AG08395 (cell line): ENCODE measurements at regions not wholly inside any gene's neighbourhood (a gene's known extent, or its start where the extent isn't known, plus 50 kb on each side); places are given as distances from the start of the nearest gene placed in this dataset.

Source experiments
- DNase-seq: peaks from one replicate; pipeline ENCODE4 v3.0.0; 2012; ENCODE audit warnings: mixed read lengths, low spot score

DNA sequence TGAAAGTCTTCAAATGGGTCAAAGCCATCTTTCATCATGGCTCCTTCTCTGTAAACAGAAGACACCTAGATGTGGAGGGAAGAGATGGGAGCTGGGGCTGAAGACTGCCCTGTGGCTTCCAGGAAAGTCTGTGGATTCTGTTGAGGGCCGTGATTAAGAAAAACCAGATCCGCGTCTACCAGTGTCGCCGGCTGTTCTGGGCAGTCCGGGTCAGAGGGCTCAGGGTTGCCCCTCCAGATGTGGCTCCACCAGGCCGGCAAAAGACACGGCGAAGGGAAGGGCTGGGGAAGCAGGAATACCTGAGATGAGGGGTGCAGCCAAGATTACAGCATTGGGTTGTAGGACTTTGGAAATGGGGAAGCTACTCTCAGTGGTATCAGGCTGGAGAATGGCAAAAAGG lies 162.6 kb downstream of the RHOU start:
- DNase-seq: no peak

DNA sequence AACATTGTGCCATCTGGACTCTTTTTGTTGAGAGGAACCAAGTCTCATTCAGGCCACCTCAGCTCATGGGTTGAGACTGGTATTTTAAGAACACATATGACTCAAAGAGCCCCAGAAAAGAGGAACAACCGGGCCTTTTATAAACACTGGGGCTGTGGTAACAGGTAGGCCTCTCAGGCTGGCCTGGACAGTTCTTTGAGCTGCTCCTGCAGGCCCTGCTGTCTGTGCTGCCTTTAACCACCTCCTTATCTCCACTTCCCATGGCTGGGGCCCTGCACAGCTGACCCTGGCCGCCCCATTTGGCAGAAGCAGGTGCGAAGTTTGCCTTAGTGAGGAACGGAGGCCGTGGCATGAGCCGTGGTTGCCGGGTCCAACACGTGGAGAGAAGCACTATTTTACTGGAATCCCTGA lies 163.3 kb downstream of the RHOU start:
- DNase-seq: no peak

DNA sequence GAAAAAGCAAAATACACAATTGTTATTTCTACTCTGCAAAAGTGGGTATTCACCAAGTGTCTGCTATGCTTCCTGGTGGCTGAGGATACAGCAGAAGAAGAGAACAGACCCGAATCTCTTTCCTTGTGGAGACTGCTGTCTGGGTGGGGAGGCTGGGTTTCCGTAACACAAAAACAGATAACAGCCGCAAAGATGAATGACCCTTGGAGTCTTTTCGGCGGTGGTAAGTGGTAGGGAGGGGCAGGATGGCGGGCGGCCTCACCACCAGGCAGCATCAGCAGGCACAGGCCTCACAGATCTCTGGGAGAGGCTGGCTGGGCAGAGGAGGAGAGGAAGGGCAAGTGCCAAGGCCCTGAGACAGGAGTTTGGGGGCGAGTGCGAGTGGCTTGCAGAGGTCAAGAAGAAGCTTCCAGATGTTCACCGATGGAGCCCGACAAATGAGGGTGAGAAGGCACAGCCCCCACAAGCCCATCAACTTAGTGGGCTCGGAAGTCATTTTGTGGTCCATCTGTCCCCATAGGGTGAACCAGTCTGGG lies 164.2 kb downstream of the RHOU start:
- DNase-seq: no peak

DNA sequence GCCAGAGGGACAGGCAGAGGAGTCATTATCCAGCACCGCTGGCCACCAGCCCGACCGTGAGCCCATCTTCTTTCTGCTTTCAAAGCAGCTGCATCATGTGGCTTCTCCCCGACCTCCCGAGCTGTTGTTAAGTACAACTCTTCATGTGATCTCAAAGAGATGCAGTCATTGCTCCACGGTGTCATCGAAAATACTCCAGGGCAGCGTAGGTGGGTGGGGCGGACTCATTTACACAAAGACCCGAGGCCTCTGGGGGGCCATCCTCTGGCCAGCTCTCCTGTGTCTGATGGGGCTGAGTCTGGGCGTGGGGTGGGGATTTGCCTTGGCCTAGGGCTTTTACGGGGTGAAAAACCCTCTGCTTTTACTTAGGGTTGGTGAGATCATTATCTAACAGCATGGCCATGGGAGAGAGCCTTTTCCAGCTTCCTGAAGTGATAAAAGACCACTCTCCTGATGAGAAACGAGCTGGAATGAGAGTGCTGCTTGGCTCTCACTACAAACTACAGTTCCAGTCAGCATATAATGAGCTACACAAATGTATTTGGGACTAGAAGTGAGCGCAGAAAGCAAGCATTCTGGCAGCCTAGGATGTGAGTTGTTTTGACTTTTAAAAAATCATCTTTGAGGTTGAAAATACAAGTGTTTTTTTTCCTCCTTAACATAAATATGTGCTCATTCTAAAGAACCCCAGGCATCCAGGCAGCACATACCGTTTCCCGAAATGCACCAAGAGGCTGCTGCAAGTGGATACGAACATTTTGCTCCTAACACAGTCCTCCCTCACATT lies 165.0 kb downstream of the RHOU start:
- DNase-seq: no peak

DNA sequence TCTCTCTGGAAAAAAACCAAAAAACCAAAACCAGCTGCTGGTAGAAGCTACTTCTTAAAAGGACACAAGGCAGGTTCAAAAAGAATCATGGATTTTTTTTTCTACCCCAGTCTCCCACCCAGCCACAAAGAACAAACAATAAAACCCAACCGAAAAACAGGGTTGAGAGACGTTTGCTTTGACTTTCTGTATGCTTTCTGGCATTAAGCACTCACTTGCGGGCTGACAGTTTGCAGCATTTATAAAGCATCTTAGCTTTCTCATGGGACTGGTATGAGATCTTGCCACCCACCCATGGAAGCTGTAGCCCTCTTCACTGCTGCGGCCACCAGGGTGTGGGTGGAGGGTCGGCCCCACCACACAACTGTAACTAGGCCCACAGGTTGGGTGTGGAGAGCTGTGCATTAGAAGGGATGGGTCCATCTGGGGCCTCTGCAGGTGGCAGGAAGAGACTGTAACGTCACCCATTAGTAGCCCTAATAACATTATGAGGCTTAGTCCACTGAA lies 165.7 kb downstream of the RHOU start:
- no peak for DNase-seq

DNA sequence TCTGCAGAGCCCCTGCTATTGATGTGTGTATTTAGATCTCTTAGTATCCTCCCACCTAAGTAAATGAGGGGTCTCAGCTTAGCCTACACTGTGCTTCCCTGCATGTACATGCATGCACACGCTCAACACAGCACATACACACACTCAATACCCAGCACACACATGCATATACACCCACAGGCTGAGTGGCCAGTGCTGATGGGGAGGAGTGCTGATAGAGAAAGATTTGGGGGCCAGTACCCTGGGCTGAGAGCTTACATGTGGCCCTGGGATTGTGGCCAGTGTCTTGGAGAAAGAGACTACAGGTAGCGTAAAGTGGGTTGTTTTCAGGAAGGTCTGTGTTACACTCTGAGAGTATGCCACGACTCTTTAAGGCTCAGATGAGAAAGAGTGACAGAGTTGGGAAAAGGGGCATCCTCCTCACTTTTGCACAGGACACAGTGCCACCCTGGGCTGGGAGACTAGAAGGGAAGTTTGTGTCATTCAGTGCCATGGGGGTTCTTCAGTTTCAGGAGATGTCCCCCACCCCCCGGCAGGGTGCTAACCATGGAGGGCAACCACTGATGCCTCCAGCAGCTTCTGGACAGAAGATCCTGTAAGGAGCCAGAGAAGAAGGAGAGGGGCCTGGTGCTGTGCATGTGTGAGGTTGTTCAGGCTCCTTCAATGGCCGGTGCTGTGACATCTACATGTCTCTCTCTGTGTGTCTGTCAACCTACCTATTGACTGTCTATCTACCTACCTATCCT lies 166.8 kb downstream of the RHOU start:
- DNase-seq: no peak

DNA sequence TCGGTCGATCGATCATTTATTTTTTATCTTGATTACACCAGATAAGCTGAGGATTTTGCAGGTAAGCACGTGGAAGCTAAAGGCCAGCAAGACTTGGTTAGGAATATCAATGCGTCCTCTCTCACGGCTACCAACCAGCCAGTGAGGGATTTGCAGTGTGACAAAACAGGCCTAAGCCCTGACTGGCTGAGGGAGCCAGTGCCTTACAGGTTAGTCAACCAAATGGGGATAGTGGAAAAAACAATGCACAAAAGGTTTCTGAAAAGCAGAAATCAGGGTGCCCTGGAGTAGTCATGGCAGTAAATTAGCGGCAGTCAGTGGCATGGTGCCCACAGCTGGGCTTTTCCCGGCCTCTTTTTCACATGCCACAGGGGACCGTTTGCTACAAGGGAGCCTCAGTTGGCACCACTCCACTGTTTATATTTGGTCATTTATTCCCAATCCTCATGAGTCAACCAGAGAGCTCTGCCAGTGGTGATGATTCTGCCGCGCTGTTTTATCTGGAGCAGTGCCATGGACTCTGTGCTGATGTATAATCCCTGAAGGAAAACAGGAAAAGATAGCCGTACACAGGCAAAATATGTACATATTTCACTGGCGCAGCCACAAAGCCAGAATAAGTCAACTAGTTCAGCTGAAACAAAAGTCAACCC lies 167.6 kb downstream of the RHOU start:
- peak; percentile 95 for DNase-seq

DNA sequence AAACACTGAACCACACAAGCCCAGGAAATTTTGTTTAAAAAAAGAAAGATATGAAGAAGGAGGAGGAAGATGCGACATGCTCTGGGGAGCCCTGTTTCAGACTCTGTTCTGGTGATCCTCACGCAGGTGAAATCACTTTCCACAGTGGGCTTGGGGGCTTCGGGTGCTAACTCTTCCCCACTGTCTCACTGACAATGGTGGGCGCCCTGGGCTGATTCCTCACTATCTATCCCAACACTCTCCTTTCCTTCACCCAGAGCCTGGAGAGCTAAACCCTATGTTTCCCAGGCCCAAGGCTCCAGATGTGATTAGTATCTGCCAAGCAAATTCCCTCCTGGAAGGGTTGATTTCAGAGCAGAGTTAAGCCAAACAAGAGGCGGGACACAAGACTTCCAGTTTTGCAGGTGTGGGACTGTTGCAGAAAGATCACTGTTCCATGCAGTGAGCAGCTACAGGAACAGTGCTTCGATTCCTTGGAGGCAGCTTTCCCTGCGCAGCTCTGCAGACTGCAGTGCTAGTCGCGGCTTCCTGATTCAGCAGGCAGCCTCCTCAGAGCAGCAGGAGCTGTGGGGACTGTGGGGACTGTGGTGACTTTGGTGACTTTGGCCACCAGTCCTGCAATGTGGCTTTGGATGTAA lies 168.3 kb downstream of the RHOU start:
- DNase-seq: peak; percentile 11

DNA sequence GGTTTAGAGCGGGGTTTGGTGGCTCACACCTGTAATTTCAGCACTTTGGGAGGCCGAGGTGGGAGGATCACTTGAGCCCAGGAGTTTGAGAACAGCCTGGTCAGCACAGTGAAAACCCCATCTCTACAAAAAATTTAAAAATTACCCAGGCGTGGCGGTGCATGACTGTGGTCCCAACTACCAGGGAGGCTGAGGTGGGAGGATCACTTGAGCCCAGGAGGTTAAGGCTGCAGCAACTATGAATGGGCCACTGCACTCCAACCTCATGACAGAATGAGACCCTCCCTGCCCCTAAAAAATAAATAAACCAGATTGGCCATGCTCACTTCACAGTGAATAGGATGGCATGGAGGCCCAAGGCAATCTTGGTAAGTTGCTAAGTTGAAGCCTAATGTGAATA lies 168.9 kb downstream of the RHOU start:
- no peak for DNase-seq

DNA sequence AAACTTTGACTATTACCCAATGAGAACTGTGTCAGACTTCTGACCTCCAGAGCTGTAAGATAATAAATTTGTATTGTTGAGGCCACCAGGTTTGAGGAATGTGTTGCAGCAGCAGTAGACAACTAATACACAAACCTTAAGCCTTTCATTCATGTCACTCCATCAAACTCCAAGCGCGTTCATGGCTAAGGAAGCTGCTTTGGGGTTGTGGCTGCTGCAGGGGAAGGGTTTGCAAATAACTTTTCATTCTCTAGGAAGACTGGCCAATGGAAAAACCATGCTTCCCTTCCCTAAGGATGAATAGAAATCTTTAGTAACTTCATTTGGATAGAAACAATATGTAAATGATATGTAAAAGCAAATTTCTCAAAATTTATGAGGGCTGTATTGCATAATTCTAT lies 170.4 kb downstream of the RHOU start:
- no peak for DNase-seq

DNA sequence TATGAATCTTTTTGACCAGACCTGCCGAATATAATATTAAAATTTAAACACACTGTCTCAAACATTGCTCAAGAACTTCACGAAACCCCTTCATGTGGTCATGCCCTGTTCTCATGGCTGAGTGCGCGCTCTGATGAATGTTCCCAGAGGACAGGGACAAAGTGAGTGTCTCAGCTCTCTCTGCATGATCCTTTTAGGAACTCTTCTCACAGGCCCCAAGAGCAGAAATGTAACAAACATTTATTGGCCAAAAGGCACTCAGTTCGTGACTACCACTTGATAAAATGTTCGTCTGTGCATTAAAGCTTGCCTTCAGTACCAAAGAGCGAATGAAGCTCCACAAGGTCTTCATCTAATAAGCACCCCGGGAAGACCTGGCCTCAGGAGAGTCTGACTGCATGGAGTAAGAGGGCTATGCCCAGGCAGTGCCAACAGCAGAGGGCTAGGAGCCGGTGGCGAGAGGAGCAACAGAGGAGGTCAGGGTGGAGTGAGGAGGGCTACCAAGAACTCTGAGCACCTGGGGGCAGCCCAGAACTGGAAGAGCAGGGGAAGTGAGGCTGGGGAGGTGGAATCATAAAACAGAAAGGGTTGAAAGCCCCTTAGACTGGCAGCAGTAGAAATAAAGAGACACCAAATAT lies 171.1 kb downstream of the RHOU start:
- no peak for DNase-seq

DNA sequence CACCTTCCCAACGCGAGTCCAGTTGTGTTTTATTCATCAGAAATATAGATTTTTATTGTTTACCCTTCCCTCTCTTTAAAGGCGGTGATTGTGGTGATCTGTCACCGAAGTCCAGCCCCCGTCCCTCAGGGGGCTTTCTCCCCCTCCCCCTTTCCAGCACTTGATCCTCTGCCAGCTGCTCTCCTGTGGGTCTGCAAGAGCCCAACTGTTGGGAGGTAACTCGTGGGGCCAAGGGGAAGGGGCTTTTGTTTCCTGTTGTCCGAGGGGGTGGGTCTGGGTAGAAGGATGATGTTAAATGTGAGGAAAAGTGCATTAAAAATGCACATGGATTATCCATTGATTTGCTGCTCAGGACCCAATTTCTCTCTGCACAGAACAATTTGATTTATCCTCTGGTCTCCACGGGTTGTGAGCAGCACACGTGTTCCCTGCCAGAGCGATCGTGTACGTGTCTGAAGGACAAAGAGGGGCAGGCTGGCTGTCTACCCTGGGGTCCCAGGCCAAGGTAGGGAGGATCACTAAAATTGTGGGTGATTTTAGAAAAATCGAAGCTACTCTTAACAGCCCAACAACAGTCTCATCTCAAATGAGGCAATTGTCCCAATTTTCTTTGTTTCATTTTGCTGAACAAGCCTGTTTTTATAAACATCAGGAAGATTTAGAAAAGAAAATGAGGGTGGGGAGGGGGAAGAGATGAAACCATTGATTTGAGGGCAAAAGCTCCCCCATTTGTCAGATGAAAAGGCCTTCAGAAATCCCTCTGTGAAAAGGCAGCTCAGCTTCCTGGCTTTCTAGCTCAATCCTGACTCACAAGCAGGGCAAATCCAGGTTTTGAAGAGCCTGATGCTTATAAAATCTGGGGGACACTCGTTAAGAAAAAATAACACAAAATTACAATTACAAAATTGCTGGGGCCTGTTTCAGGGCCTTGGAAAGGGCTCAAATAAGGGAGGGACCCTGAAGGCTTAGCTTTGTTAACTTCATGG lies 176.2 kb downstream of the RHOU start:
- DNase-seq: no peak

DNA sequence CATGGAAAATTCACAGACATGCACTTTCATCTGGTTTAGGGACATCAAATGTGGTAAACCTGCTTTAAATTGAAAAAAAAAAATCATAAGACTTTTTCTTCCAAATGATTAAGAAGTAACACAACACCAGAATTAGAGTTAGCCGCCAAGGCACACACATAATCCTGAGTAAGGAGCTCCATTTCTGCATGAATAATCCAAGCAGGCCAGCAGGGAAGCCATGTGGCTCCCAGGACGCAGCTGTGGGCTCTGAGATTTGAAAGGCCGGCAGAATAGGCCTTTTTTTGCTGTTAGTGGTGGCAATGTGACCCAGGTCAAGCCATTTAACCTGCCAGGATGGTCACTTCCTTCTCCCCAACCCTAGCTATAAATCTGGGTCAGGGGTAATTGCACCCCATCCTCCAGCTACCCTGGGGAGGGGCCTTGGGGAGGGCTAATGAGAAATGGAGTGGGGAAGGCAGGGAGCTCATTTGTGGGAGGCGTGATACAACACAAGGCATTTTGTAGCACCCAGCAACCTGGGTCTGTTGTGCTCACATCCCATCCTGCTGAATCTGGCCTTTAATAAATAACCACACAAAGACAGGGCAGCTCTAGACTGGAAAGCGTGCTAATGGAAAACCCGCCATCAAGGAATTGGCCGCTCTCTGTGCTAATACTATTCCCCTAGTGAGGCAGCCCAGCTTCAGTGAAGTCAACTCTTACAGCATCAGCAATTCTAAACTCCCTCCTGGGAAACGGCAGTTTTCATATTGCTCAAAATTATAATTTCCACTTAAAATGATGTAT lies 178.5 kb downstream of the RHOU start:
- no peak for DNase-seq

DNA sequence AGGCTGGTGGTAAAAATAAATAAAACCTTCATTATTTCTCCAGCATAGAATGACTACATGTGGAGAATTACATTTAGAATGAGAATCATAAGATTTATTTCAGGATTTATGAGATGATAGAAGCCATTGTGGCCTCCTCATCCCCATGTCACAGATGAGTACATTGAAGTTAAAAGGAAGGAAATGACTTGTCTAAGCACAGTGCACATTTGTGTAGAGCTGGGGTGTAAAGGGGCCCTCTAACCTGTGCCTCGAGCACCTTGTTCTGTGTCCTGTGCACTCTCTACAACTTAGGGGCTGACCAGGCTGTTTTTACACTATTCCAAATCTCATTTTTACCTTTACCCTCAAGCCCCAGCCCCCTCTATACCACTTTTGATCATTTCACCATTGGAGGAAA lies 179.4 kb downstream of the RHOU start:
- DNase-seq: no peak

DNA sequence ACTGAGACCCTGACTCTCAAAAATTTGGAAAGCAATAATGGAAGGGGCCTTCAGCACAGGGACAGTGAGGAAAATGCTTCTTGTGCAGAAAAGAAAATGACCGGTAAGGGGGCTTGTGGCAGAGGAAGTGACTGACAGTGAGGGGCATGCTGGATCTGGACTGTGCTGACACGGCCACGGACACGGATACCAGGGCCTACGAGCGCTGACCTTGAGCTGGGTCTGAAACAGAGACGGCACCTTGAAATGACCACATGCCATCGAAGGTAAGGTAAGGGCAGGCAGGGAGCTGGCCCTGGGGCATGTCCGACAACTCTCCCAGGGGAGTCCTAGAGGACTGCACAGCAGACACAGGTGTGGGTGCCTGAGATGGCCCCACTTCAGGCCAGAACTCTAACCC lies 182.1 kb downstream of the RHOU start:
- DNase-seq: no peak

DNA sequence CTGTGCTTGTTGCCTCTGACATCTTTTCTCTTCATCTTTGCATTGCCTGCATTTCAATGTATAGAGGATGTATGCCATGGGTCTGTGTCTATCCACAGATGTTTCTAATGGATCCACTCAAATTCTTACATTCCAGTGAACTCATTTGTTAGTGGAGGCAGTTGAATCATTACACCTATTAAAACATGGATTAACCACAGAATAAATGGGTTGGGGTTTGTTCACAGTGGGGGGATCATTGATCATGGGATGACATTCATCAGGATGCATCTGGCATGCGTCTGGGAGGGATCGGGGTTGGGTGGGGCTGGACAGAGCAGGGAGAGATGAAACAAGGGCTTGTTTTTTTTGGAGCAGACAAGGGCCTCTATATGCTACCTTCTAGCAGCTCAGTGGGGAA lies 182.5 kb downstream of the RHOU start:
- no peak for DNase-seq

DNA sequence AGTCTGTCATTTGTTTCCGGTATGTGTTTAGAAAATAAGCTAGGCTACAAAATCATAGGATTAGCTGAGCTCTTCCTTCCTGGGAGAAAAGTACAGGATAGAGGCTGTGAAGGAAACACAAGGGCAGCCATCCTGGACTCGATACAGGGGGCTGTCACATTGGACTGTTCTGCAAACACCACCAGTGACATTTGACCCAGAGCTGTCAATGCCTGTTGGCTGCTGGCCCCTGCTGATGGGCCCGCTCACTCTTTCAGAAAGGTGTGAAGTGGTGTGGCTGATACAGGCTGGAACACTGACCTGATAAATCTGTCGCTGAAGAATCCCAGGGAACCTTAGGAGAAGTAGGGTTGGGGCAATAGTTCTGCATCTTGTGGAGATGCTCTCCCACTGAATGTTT lies 183.1 kb downstream of the RHOU start:
- no peak for DNase-seq

DNA sequence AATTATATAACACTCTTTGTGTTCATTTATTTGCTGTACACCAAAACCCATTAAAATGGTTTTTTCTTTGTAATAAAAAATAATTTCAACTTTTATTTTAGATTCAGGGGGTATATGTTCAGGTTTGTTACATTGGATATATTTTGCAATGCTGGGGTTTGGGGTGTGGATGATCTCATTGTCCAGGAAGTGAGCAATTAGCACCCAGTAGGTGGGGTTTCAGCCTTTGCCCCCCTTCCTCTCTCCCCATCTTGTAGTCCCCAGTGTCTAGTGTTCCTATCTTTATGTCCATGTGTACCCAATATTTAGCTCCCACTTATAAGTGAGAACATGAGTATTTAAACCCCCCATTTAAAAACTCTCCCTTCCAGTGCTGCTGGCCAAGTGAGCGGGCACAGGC lies 184.6 kb downstream of the RHOU start:
- DNase-seq: no peak

DNA sequence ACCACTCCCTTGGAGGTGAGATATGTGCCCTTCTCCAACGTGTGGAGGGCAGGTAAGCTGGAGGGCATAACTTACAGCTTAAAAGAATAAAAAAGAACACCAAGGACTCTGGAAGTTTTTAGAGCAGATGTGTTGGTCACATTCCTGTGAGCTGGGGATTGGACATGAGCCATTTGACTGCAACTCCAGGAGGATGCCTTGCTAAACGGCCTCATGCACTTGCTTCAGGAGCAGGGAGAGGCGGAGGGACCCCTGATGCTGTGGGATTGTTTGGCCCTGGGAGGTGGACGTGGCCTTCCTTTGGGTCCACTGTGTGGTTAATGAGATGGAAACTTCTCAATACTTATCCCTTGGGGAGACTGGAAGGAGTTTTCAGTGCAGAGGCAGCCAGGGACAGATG lies 185.6 kb downstream of the RHOU start:
- DNase-seq: peak; percentile 20

DNA sequence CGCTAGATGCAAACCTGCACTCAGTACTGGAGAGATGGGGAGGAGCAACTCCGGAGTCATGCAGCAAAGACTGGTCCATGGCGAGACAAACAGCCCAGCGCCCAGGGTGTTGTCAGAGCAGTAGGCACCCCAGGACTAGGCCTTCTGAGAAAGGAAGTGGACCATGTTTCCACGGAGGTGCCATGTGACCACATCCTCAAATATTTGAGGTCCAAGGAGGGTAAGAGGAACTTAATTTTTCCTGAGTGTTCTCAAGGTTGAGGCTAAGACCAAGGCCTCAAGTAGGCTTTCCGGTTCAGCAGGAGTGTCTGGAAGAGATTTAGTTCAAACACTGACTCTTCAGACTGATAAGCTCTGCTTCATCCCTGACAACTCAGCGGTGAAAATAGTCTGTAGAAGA lies 186.2 kb downstream of the RHOU start:
- DNase-seq: no peak
